HepG2 (cell line): ENCODE measurements at regions not wholly inside any gene's neighbourhood (a gene's known extent, or its start where the extent isn't known, plus 50 kb on each side); places are given as distances from the start of the nearest gene placed in this dataset.

Source experiments
- HIVEP1 ChIP-seq: sonication (generic); formaldehyde crosslinking; IDR thresholded peaks from 2 replicates; pipeline ENCODE4 v1.4.0; 2020; ENCODE audit warnings: mild to moderate bottlenecking, missing genetic modification reagents
- HNRNPUL1 ChIP-seq: fragments of 200-400 bp; formaldehyde crosslinking; IDR thresholded peaks from 2 replicates; pipeline ENCODE4 v1.6.1; 2017; ENCODE audit warnings: low read depth, mild to moderate bottlenecking, low read length, moderate library complexity
- KIAA2018 ChIP-seq: sonication (generic); formaldehyde crosslinking; IDR thresholded peaks from 2 replicates; pipeline ENCODE4 v1.5.0; 2020; ENCODE audit warnings: mild to moderate bottlenecking, missing genetic modification reagents, borderline replicate concordance
- RAD21 ChIP-seq: fragments of 450-650 bp; formaldehyde crosslinking; IDR thresholded peaks from 2 replicates; pipeline ENCODE4 v1.5.0; 2020; ENCODE audit warnings: mild to moderate bottlenecking
- RFXAP ChIP-seq: sonication (generic); formaldehyde crosslinking; IDR thresholded peaks from 2 replicates; pipeline ENCODE4 v1.4.0; 2020; ENCODE audit warnings: missing genetic modification reagents, borderline replicate concordance
- SNRNP70 ChIP-seq: fragments of 200-400 bp; formaldehyde crosslinking; IDR thresholded peaks from 2 replicates; pipeline ENCODE4 v1.6.1; 2017; ENCODE audit warnings: mild to moderate bottlenecking, low read depth, low read length, moderate library complexity
- ZNF451 ChIP-seq: sonication (generic); formaldehyde crosslinking; IDR thresholded peaks from 2 replicates; pipeline ENCODE4 v1.5.0; 2020; ENCODE audit warnings: mild to moderate bottlenecking, missing genetic modification reagents
- ZNF567 ChIP-seq: sonication (generic); formaldehyde crosslinking; IDR thresholded peaks from 2 replicates; pipeline ENCODE4 v1.8.1; 2023; ENCODE audit warnings: mild to moderate bottlenecking, missing genetic modification reagents, borderline replicate concordance
- ZNF713 ChIP-seq: sonication (generic); formaldehyde crosslinking; IDR thresholded peaks from 2 replicates; pipeline ENCODE4 v1.4.0; 2020; ENCODE audit warnings: mild to moderate bottlenecking, missing genetic modification reagents

DNA sequence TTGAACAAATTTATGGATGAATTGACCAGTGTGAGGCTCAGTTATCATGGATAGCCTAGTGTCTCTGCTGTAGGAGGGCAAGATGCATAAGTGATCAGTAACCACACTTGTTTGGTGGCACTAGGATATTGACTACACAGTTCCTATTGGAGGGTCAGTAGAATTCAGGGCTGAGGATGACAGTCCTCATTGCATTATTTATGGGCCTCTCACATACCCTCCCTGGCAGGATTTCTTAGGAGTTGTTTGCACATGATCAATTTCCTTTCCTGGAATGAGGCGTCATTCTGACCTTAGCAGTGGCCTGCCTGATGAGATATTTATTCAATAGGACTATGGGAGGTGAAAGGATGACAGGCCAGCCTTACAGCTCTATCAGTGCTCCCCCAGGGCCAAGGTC is 125.1 kb upstream of the AGBL1 start (continued):
- TF ChIP-seq KIAA2018 (CRISPR knock-in tag) (no peak), RFXAP (CRISPR knock-in tag) (no peak), ZNF713 (no peak), ZNF451 (CRISPR knock-in tag) (no peak), HIVEP1 (no peak), RAD21 (CRISPR knock-in tag) (no peak), SNRNP70 (no peak), HNRNPUL1 (no peak), ZNF567 (no peak)
- TF ChIP-seq, all 625 proteins: peak for 0
